ENCODE measurements at regions not wholly inside any gene's neighbourhood (a gene's known extent, or its start where the extent isn't known, plus 50 kb on each side); places are given as distances from the start of the nearest gene placed in this dataset.

DNA sequence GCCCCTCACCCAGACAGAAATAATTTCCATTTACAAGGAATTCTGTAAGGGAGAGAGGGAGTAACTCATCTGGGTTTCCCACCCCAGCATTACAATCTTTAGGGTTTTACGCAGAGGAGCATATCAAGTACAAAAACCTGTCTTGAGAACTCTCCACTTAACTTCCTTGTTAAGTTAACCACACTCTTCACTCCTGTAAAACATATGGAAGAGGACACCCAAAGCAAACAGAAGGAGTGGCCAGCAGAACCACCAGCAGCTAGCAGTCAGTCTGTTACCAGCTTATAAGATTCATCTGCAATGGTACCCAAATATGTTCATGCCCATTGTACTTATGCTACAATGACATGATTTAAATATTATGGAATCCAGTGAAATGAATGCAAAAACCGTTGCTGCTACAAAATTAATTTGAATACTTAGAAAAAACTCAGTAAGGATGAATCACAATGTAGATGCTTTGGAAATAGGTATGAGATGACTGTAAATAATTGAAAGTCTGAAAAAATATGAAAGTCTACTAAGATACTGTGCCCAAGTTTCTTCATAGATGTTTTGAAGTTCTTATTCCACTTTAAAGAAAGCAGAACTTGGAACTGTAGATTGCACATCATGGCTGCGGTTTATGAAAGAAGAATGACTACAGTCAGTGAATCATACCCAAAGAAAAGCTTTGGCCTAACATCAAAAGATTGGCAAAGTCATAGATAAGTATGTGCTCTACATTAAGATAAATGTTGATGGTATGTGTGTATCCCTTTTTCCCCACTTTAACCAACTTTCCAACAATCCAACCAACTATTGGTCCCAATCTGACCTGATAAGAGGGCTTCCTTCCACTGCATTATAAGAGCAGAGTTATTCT, 233.6 kb downstream of the ACTL7B start:
- no peak overlapping the region for H3K4me3 ChIP-seq (replicated peaks; ENCODE audit: low read depth, low read length)
- DNase-seq (ENCODE audit: extremely low read depth, low read depth) = no peak
- TF ChIP-seq, protein P1, sequence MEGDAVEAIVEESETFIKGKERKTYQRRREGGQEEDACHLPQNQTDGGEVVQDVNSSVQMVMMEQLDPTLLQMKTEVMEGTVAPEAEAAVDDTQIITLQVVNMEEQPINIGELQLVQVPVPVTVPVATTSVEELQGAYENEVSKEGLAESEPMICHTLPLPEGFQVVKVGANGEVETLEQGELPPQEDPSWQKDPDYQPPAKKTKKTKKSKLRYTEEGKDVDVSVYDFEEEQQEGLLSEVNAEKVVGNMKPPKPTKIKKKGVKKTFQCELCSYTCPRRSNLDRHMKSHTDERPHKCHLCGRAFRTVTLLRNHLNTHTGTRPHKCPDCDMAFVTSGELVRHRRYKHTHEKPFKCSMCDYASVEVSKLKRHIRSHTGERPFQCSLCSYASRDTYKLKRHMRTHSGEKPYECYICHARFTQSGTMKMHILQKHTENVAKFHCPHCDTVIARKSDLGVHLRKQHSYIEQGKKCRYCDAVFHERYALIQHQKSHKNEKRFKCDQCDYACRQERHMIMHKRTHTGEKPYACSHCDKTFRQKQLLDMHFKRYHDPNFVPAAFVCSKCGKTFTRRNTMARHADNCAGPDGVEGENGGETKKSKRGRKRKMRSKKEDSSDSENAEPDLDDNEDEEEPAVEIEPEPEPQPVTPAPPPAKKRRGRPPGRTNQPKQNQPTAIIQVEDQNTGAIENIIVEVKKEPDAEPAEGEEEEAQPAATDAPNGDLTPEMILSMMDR (IDR thresholded peaks at IDR 0.05; ENCODE audit: low read depth, low read length, missing control alignments) = no peak

- TF ChIP-seq, protein P1 (IDR thresholded peaks at IDR 0.05; ENCODE audit: low read depth, low read length, missing control alignments) = no peak
- DNase-seq (ENCODE audit: extremely low read depth, low read depth) = no peak
- no peak overlapping the region for H3K4me3 ChIP-seq (replicated peaks; ENCODE audit: low read depth, low read length)
Measured at GRCh38 chr9:108620767-108621166, 235.0 kb downstream of the ACTL7B start.

GRCh38 chr9:108618906-108619550, 236.8 kb downstream of the ACTL7B start:
- TF ChIP-seq, protein P1 (IDR thresholded peaks at IDR 0.05; ENCODE audit: low read depth, low read length, missing control alignments) = no peak

GRCh38 chr9:108617676-108618075, 238.1 kb downstream of the ACTL7B start:
- TF ChIP-seq, protein P1 (IDR thresholded peaks at IDR 0.05; ENCODE audit: low read depth, low read length, missing control alignments) = no peak
- DNase-seq (ENCODE audit: extremely low read depth, low read depth) = no peak
- no peak overlapping the region for H3K4me3 ChIP-seq (replicated peaks; ENCODE audit: low read depth, low read length)

More at GRCh38 chr9:108618906-108619550, 236.8 kb downstream of the ACTL7B start:
- DNase-seq (ENCODE audit: extremely low read depth, low read depth) = no peak
- no peak overlapping the region for H3K4me3 ChIP-seq (replicated peaks; ENCODE audit: low read depth, low read length)

DNA sequence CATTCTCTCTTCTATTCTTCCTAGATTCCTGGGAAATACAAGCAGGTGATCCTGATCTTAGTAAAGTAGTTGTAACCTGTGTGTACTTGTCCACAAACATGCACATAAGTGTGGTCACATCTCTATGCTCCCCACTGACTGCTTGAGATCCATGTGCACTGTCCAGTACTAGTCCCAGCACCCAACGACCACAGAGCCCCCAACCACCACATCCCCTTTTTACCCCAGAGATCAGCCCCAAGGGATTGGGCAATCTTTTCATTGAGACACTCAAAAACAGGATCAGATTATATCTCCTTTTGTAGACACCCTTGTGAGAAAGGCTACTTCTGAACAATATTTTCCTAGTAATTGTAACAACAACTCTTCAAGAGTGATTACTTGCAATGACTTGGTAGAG, 240.6 kb downstream of the ACTL7B start:
- no peak overlapping the region for H3K4me3 ChIP-seq (replicated peaks; ENCODE audit: low read depth, low read length)
- DNase-seq (ENCODE audit: extremely low read depth, low read depth) = no peak
- TF ChIP-seq, protein P1 (IDR thresholded peaks at IDR 0.05; ENCODE audit: low read depth, low read length, missing control alignments) = no peak

- no peak overlapping the region for H3K4me3 ChIP-seq (replicated peaks; ENCODE audit: low read depth, low read length)
- no peak for DNase-seq (ENCODE audit: extremely low read depth, low read depth)
- TF ChIP-seq, protein P1 (IDR thresholded peaks at IDR 0.05; ENCODE audit: low read depth, low read length, missing control alignments) = no peak
Measured at GRCh38 chr9:108612513-108612912, 243.3 kb downstream of the ACTL7B start.

Measured in HFF-Myc (cell line).